Upper lobe of left lung (tissue), 6 donors: ENCODE measurements at regions not wholly inside any gene's neighbourhood (a gene's known extent, or its start where the extent isn't known, plus 50 kb on each side); places are given as distances from the start of the nearest gene placed in this dataset.

Experiments used
- ATAC-seq, 2 donors: fragments of 200-7000 bp; cut with Tn5 transposase; one replicate each; pipeline ENCODE4 v1.9.1; 2022; ENCODE audit warnings: mild to moderate bottlenecking in 2 of 2, moderate library complexity in 2 of 2; ENCODE audit not compliant: low FRiP score in 2 of 2
- DNase-seq, 2 donors: peaks; one replicate each; pipeline ENCODE4 v3.0.0-alpha.2; 2019 to 2020
- H3K27ac ChIP-seq, 4 donors: fragments of 200-600 bp; sonication (generic); one replicate each; pipeline ENCODE4 v1.5.1; 2016 to 2019
- H3K27me3 ChIP-seq, 4 donors: fragments of 200-600 bp; sonication (generic); one replicate each; pipeline ENCODE4 v1.5.1; 2017 to 2019
- H3K36me3 ChIP-seq, 4 donors: fragments of 200-600 bp; sonication (generic); one replicate each; pipeline ENCODE4 v1.5.1; 2016 to 2019
- H3K4me1 ChIP-seq, 4 donors: fragments of 200-600 bp; sonication (generic); one replicate each; pipeline ENCODE4 v1.5.1; 2018 to 2019
- H3K4me3 ChIP-seq, 4 donors: fragments of 200-600 bp; sonication (generic); one replicate each; pipeline ENCODE4 v1.5.1; 2017 to 2019; ENCODE audit warnings: mild to moderate bottlenecking in 2 of 4, moderate library complexity in 1 of 4
- H3K9me3 ChIP-seq, 4 donors: fragments of 200-600 bp; sonication (generic); one replicate each; pipeline ENCODE4 v1.5.1; 2018 to 2019
- EP300 ChIP-seq, 4 donors: sonication (generic); formaldehyde crosslinking; IDR thresholded peaks; one replicate each; pipeline ENCODE4 v1.5.1; 2017; ENCODE audit warnings: antibody characterized with exemption in 4 of 4, control low read depth in 2 of 4
- POLR2A ChIP-seq, 4 donors: fragments of 450-650 bp; IDR thresholded peaks; one replicate each; pipeline ENCODE4 v1.5.1; 2016 to 2017; ENCODE audit warnings: antibody characterized with exemption in 4 of 4, mild to moderate bottlenecking in 2 of 4
- POLR2AphosphoS5 ChIP-seq, 2 donors: sonication (generic); formaldehyde crosslinking; IDR thresholded peaks; one replicate each; pipeline ENCODE4 v1.5.1; 2017; ENCODE audit warnings: antibody characterized with exemption in 2 of 2
- WGBS, 2 donors: methylation state at CpG; one replicate each; pipeline ENCODE4 v1.1.5; 2017 to 2018; 5-methylcytosine and 5-hydroxymethylcytosine counted together
- TF ChIP-seq, protein P1 (sequence below), 6 experiments: fragments of 450-650 bp in 4 of 6; fragments of 200-600 bp in 2 of 6; sonication (generic) in 2 of 6; IDR thresholded peaks; one replicate each; pipeline ENCODE4 v1.5.1; 2016 to 2019; ENCODE audit warnings: antibody characterized with exemption in 6 of 6
- donor health status: DM: no; HTN: no; CAD: no; lungs with moderate emphysema.
- donor health status: DM: no; HTN: yes; CAD: no; lungs with severe emphysema.

DNA sequence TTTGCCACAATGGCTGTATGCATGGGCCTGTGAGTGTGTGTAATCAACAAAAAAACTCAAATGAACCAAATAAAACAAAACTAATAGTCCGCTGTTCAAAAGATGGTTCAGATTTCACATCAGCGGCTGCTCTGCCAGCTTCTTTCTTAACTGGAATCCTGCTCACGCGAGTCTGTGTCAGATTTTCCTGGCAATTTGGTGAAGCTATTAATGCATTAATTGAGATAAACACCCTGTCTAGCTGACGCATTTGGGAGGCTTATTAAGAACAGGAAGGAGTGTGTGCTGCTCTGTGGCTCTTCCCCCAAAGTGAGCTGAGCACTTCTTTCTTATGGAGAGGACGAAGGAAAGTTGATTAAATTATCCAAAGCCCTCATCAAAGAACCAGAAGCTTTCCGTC is 336.6 kb upstream of the MKI67 start:
- Histone ChIP-seq H3K4me1 (no peaks in the 10 kb centered on the region), H3K36me3 (no peaks in the 10 kb centered on the region), H3K4me3 (no peak overlapping the region), H3K27me3 (no peaks in the 10 kb centered on the region), H3K27ac (no peak overlapping the region), H3K9me3 (no peaks in the 10 kb centered on the region)
- no peak for ATAC-seq
- TF ChIP-seq POLR2A (IDR thresholded peaks at IDR 0.05) = no peak
- TF ChIP-seq POLR2AphosphoS5 (IDR thresholded peaks at IDR 0.05) = no peak
- TF ChIP-seq, protein P1, sequence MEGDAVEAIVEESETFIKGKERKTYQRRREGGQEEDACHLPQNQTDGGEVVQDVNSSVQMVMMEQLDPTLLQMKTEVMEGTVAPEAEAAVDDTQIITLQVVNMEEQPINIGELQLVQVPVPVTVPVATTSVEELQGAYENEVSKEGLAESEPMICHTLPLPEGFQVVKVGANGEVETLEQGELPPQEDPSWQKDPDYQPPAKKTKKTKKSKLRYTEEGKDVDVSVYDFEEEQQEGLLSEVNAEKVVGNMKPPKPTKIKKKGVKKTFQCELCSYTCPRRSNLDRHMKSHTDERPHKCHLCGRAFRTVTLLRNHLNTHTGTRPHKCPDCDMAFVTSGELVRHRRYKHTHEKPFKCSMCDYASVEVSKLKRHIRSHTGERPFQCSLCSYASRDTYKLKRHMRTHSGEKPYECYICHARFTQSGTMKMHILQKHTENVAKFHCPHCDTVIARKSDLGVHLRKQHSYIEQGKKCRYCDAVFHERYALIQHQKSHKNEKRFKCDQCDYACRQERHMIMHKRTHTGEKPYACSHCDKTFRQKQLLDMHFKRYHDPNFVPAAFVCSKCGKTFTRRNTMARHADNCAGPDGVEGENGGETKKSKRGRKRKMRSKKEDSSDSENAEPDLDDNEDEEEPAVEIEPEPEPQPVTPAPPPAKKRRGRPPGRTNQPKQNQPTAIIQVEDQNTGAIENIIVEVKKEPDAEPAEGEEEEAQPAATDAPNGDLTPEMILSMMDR (IDR thresholded peaks at IDR 0.05) = no peak
- 68 to 78% methylated on average over 7 of the region's 7 CpGs for WGBS, 2 donors
- no peak for DNase-seq

DNA sequence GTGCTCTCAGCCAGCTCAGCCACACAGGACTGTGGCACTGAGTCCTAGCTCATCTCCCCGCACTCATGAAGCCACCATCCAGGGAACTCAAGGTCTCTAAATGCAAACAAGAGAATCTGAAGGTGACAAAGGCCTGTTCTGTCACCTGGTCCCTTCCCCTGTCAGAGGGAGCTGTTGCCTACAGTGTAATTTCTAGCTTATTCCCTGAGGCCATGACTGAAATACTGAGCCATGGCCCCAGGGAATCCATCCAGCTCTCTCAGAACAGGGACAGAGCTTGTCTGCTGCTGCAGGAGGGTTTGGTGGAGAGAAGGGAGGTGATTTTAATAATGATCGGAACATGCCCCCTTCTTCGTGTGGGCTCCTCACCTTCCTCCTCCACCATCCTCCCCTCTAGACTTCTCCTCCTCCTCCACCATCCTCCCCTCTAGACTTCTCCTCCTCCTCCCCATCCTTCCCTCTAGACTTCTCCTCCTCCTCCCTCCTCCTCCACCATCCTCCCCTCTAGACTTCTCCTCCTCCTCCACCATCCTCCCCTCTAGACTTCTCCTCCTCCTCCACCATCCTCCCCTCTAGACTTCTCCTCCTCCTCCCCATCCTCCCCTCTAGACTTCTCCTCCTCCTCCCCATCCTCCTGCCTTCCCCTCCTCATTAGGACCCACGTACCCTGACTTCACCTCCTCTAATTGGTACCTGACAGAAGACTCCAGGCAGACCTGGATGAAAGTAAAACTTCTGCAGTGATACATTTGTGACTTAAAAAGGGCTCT is 338.0 kb upstream of the MKI67 start:
- ATAC-seq = peak; percentile 74 to 87
- no peak overlapping the region for H3K27ac ChIP-seq
- no peaks in the 10 kb centered on the region for H3K4me1 ChIP-seq
- TF ChIP-seq EP300 (IDR thresholded peaks at IDR 0.05) (no peak), POLR2AphosphoS5 (IDR thresholded peaks at IDR 0.05) (no peak), POLR2A (IDR thresholded peaks at IDR 0.05) (no peak)
- TF ChIP-seq, protein P1 (IDR thresholded peaks at IDR 0.05) = no peak
- no peaks in the 10 kb centered on the region for H3K27me3 ChIP-seq
- H3K4me3 ChIP-seq = no peak overlapping the region
- no peaks in the 10 kb centered on the region for H3K36me3 ChIP-seq
- WGBS, 2 donors = 72 to 88% methylated on average over 4 of the region's 4 CpGs
- no peaks in the 10 kb centered on the region for H3K9me3 ChIP-seq
- no peak for DNase-seq

DNA sequence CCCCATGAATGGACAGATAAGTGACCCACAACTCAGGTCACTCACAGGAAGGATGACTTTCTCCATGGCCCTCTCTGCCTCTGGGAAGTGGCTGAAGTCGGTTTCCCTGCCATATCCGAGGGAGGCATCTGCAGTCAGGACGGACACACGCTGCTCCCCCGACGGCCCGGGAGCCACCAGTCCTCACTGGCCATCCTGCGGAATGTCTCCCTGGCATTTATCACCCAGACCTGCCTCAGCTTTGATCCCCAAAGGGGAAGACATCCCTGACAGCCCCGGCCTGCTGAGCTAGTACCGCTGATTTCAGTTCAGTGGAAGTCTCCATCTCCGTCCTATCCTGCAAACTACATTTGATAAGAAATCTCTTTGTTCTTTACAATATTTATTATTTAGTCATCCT is 339.5 kb upstream of the MKI67 start:
- 79 to 84% methylated on average over 10 to 11 of the region's 11 CpGs for WGBS, 2 donors
- H3K36me3 ChIP-seq = no peaks in the 10 kb centered on the region
- no peak overlapping the region for H3K27ac ChIP-seq
- no peaks in the 10 kb centered on the region for H3K4me1 ChIP-seq
- no peaks in the 10 kb centered on the region for H3K9me3 ChIP-seq
- no peak for DNase-seq
- no peak for TF ChIP-seq EP300 (IDR thresholded peaks at IDR 0.05)
- TF ChIP-seq POLR2AphosphoS5 (IDR thresholded peaks at IDR 0.05) = no peak
- TF ChIP-seq, protein P1 (IDR thresholded peaks at IDR 0.05) = no peak
- TF ChIP-seq POLR2A (IDR thresholded peaks at IDR 0.05) = no peak
- H3K27me3 ChIP-seq = no peaks in the 10 kb centered on the region
- H3K4me3 ChIP-seq = no peak overlapping the region
- no peak for ATAC-seq

DNA sequence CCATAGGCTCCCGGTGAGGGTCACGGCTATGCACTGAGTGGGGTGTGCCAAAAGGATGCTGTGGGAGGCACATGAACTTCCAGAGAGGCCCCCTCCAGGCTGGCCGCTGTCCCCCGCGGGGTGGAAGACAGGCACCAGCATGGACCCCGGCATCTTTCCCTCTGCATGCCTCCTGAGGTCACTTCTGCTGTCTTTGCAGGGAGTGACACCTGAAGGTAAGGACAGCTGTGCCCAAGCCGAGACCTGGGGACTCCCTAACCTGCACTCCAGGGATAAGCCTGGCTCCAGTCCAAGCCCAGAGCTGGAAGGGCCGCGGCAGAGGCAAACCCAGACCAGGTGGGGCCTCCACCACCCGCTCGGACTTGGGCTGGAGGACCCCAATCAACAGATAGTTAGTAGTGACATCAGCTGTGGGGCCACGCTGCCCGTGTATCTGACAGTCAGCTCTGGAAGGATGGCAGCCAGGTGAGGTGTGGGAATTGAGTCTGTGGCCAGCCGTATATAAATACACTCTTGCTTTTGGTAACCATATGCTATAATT is 340.7 kb upstream of the MKI67 start:
- Histone ChIP-seq H3K27ac (no peak overlapping the region), H3K4me1 (no peaks in the 10 kb centered on the region), H3K4me3 (no peak overlapping the region), H3K9me3 (no peaks in the 10 kb centered on the region), H3K36me3 (no peaks in the 10 kb centered on the region), H3K27me3 (no peaks in the 10 kb centered on the region)
- ATAC-seq (no peak), DNase-seq (no peak)
- TF ChIP-seq EP300 (IDR thresholded peaks at IDR 0.05) = no peak
- TF ChIP-seq POLR2A (IDR thresholded peaks at IDR 0.05) = no peak
- TF ChIP-seq POLR2AphosphoS5 (IDR thresholded peaks at IDR 0.05) = no peak
- TF ChIP-seq, protein P1 (IDR thresholded peaks at IDR 0.05) = no peak
- WGBS, 2 donors = 93 to 95% methylated on average over 8 to 14 of the region's 14 CpGs

DNA sequence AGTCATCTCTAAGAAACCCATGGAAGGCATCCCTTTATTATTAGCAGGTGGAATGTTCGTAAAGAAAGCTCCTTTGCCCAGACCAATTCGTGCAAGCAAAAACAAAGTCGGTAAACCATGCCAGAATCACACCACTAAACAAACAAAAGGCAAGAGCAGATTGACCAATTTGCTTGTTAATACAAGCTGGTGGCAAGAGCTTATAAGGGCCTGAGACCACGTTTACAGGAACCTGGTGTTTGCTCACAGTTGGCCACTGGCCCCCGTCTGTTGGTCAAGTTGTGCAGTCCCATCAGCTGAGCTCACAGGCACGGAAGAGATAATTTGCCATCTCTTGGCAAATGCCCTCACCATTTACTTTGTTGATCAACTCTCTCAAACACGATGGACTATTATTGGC is 342.2 kb upstream of the MKI67 start:
- ATAC-seq = no peak

More for the DNA sequence above, 342.2 kb upstream of the MKI67 start:
- H3K36me3 ChIP-seq = no peaks in the 10 kb centered on the region
- no peaks in the 10 kb centered on the region for H3K9me3 ChIP-seq
- DNase-seq = no peak
- TF ChIP-seq, protein P1 (IDR thresholded peaks at IDR 0.05) = no peak
- TF ChIP-seq POLR2A (IDR thresholded peaks at IDR 0.05) (no peak), POLR2AphosphoS5 (IDR thresholded peaks at IDR 0.05) (no peak), EP300 (IDR thresholded peaks at IDR 0.05) (no peak)
- H3K27ac ChIP-seq = no peak overlapping the region
- H3K4me3 ChIP-seq = no peak overlapping the region
- H3K4me1 ChIP-seq = no peaks in the 10 kb centered on the region
- 61 to 68% methylated on average over 6 to 7 of the region's 7 CpGs for WGBS, 2 donors
- H3K27me3 ChIP-seq = no peaks in the 10 kb centered on the region
